Liver (tissue), 8 donors: ENCODE measurements at regions not wholly inside any gene's neighbourhood (a gene's known extent, or its start where the extent isn't known, plus 50 kb on each side); places are given as distances from the start of the nearest gene placed in this dataset.

Experiments
- DNase-seq: peaks from one replicate; pipeline ENCODE4 v3.0.0-alpha.2; 2017; ENCODE audit warnings: low spot score
- H3K27ac ChIP-seq, 2 donors: one replicate each; pipeline ENCODE4 v1.7.0; 2013; ENCODE audit warnings: inconsistent platforms in 2 of 2, low read length in 2 of 2, control low read depth in 1 of 2, low read depth in 1 of 2, mild to moderate bottlenecking in 1 of 2
- H3K27me3 ChIP-seq, 4 donors: one replicate each; pipeline versions ENCODE4 v1.6.1 to v1.7.0; 2013; ENCODE audit warnings: low read length in 3 of 4, inconsistent platforms in 1 of 4, mild to moderate bottlenecking in 1 of 4, moderate library complexity in 1 of 4; ENCODE audit not compliant: control insufficient read depth in 4 of 4, insufficient read depth in 4 of 4
- H3K36me3 ChIP-seq, 4 donors: one replicate each; pipeline versions ENCODE4 v1.6.1 to v1.7.0; 2013; ENCODE audit warnings: low read length in 3 of 4, mild to moderate bottlenecking in 3 of 4, low read depth in 1 of 4, moderate library complexity in 1 of 4; ENCODE audit not compliant: control insufficient read depth in 4 of 4, insufficient read depth in 3 of 4
- H3K4me1 ChIP-seq, 4 donors: one replicate each; pipeline versions ENCODE4 v1.6.1 to v1.7.0; 2013; ENCODE audit warnings: low read length in 3 of 4, mild to moderate bottlenecking in 3 of 4, moderate library complexity in 1 of 4; ENCODE audit not compliant: control insufficient read depth in 4 of 4, insufficient read depth in 4 of 4
- H3K4me3 ChIP-seq, 3 donors: one replicate each; pipeline versions ENCODE4 v1.6.1 to v1.7.0; 2013; ENCODE audit warnings: low read length in 3 of 3, control low read depth in 1 of 3, low read depth in 1 of 3, mild to moderate bottlenecking in 1 of 3
- H3K9ac ChIP-seq, 2 donors: one replicate each; pipeline ENCODE4 v1.7.0; 2013; ENCODE audit warnings: low read length in 2 of 2, mild to moderate bottlenecking in 2 of 2, moderate library complexity in 2 of 2, control low read depth in 1 of 2, low read depth in 1 of 2
- H3K9me3 ChIP-seq, 4 donors: one replicate each; pipeline versions ENCODE4 v1.6.1 to v1.7.0; 2013; ENCODE audit warnings: low read length in 3 of 4; ENCODE audit not compliant: control insufficient read depth in 4 of 4
- ATF3 ChIP-seq: IDR thresholded peaks from 2 replicates; pipeline ENCODE4 v1.6.1; 2016; ENCODE audit warnings: antibody characterized with exemption
- CTCF ChIP-seq: fragments of 150-350 bp; IDR thresholded peaks from 2 replicates; pipeline ENCODE4 v1.5.1; 2017; ENCODE audit warnings: improper control_type of control experiment, low read depth, low read length; ENCODE audit not compliant: missing input control
- EGR1 ChIP-seq, 2 donors: IDR thresholded peaks; 2 replicates each; pipeline ENCODE4 v1.6.1; 2016 to 2018; ENCODE audit warnings: antibody characterized with exemption in 2 of 2, low read depth in 2 of 2
- FOXA1 ChIP-seq: IDR thresholded peaks from 2 replicates; pipeline ENCODE4 v1.6.1; 2016; ENCODE audit warnings: antibody characterized with exemption
- FOXA2 ChIP-seq: IDR thresholded peaks from 2 replicates; pipeline ENCODE4 v1.6.1; 2016; ENCODE audit warnings: antibody characterized with exemption
- GABPA ChIP-seq, 2 donors: IDR thresholded peaks in 1 of 2; conservative IDR thresholded peaks in 1 of 2; 2 replicates each; pipeline ENCODE4 v1.6.1; 2016; ENCODE audit warnings: antibody characterized with exemption in 2 of 2, mild to moderate bottlenecking in 1 of 2, moderate library complexity in 1 of 2
- HNF4A ChIP-seq, 2 donors: conservative IDR thresholded peaks; 2 replicates each; pipeline ENCODE4 v1.6.1; 2016; ENCODE audit warnings: antibody characterized with exemption in 2 of 2, mild to moderate bottlenecking in 2 of 2
- HNF4G ChIP-seq: IDR thresholded peaks from 2 replicates; pipeline ENCODE4 v1.6.1; 2016; ENCODE audit warnings: antibody characterized with exemption
- JUND ChIP-seq, 2 donors: IDR thresholded peaks; 2 replicates each; pipeline ENCODE4 v1.6.1; 2016; ENCODE audit warnings: antibody characterized with exemption in 2 of 2
- MAX ChIP-seq: IDR thresholded peaks from 2 replicates; pipeline ENCODE4 v1.6.1; 2016; ENCODE audit warnings: antibody characterized with exemption
- NR2F2 ChIP-seq: IDR thresholded peaks from 2 replicates; pipeline ENCODE4 v1.6.1; 2016; ENCODE audit warnings: antibody characterized with exemption
- RAD21 ChIP-seq, 2 donors: IDR thresholded peaks; 2 replicates each; pipeline ENCODE4 v1.6.1; 2016; ENCODE audit warnings: antibody characterized with exemption in 2 of 2, mild to moderate bottlenecking in 2 of 2
- REST ChIP-seq: IDR thresholded peaks from 2 replicates; pipeline ENCODE4 v1.6.1; 2016; ENCODE audit warnings: antibody characterized with exemption, mild to moderate bottlenecking
- RXRA ChIP-seq, 2 donors: IDR thresholded peaks; 2 replicates each; pipeline ENCODE4 v1.6.1; 2017 to 2018; ENCODE audit warnings: antibody characterized with exemption in 2 of 2, mild to moderate bottlenecking in 1 of 2
- SP1 ChIP-seq: IDR thresholded peaks from 2 replicates; pipeline ENCODE4 v1.6.1; 2018; ENCODE audit warnings: antibody characterized with exemption, mild to moderate bottlenecking
- TAF1 ChIP-seq: conservative IDR thresholded peaks from 2 replicates; pipeline ENCODE4 v1.6.1; 2016; ENCODE audit warnings: antibody characterized with exemption, mild to moderate bottlenecking
- YY1 ChIP-seq: IDR thresholded peaks from 2 replicates; pipeline ENCODE4 v1.6.1; 2016; ENCODE audit warnings: antibody characterized with exemption, mild to moderate bottlenecking
- ZBTB33 ChIP-seq: IDR thresholded peaks from 2 replicates; pipeline ENCODE4 v1.6.1; 2016; ENCODE audit warnings: antibody characterized with exemption
- WGBS: extraction: QIAGEN DNeasy Blood & Tissue Kit; methylation state at CpG from one replicate; pipeline ENCODE4 v1.1.7; 2013; 5-methylcytosine and 5-hydroxymethylcytosine counted together
- donor health status: healthy.
- donor health status: healthy.
- donor health status: healthy.
- donor health status: healthy.
- donor health status: healthy.

- TF ChIP-seq RXRA (IDR thresholded peaks at IDR 0.05) (no peak), FOXA1 (no peak)
Measured at GRCh38 chr13:106755542-106755941, 187.6 kb upstream of the ARGLU1 start (continued).

- no peak overlapping the region for H3K9ac ChIP-seq
- TF ChIP-seq GABPA (IDR thresholded peaks at IDR 0.05 in 1 of 2, conservative IDR thresholded peaks at IDR 0.05 in 1 of 2): no peak
- TF ChIP-seq HNF4G: no peak
- peak; percentile 33 for TF ChIP-seq YY1
- TF ChIP-seq ATF3: no peak
- TF ChIP-seq RXRA (IDR thresholded peaks at IDR 0.05): peak; percentile 20 to 23
- no peak for TF ChIP-seq FOXA2
- TF ChIP-seq NR2F2: no peak
- no peak for TF ChIP-seq JUND (IDR thresholded peaks at IDR 0.05)
- TF ChIP-seq FOXA1: no peak
- no peak for TF ChIP-seq HNF4A (conservative IDR thresholded peaks at IDR 0.05)
- no peak for TF ChIP-seq EGR1 (IDR thresholded peaks at IDR 0.05; ENCODE audit: low read depth in 2 of 2)
- no peak for TF ChIP-seq ZBTB33
- TF ChIP-seq MAX: no peak
- peak; percentile 17 for TF ChIP-seq SP1
- TF ChIP-seq CTCF: no peak
- TF ChIP-seq RAD21 (IDR thresholded peaks at IDR 0.05): peak in 1 of 2 donors; percentile 18
- TF ChIP-seq REST: no peak
- no peak for TF ChIP-seq TAF1
- H3K9me3 ChIP-seq: no peaks in the 10 kb centered on the region
- H3K27me3 ChIP-seq: no peaks in the 10 kb centered on the region
- H3K4me3 ChIP-seq: no peak overlapping the region
- no peak for DNase-seq
- no peak overlapping the region for H3K27ac ChIP-seq
- H3K36me3 ChIP-seq: no peaks in the 10 kb centered on the region
- 17% methylated on average over 6 of the region's 6 CpGs for WGBS
- H3K4me1 ChIP-seq: no peaks in the 10 kb centered on the region
Measured at GRCh38 chr13:106753251-106753650, 185.3 kb upstream of the ARGLU1 start.
